Common myeloid progenitor, CD34-positive (primary cell): ENCODE measurements at regions not wholly inside any gene's neighbourhood (a gene's known extent, or its start where the extent isn't known, plus 50 kb on each side); places are given as distances from the start of the nearest gene placed in this dataset.

Experiments
- CTCF ChIA-PET: fragments of 350-600 bp; sonication (Branson Sonifier 250); formaldehyde crosslinking; loops from one replicate; lab custom pipeline; 2021; ENCODE audit warnings: antibody characterized with exemption; lab: Charles Lee
- POLR2A ChIA-PET: fragments of 350-600 bp; sonication (Branson Sonifier 250); formaldehyde crosslinking; loops from one replicate; lab custom pipeline; 2021; ENCODE audit warnings: antibody characterized with exemption; lab: Charles Lee
- DNase-seq, 3 donors: peaks; one replicate each; pipeline versions ENCODE4 v3.0.0 to v3.0.0-alpha.2; 2013
- H3K27ac ChIP-seq, 2 experiments: 1 replicate in 1 of 2; 2 replicates in 1 of 2; pipeline ENCODE4 v1.7.0; 2013; ENCODE audit warnings: inconsistent platforms in 2 of 2, low read length in 2 of 2, mild to moderate bottlenecking in 2 of 2, low read depth in 1 of 2, moderate library complexity in 1 of 2; ENCODE audit not compliant: severe bottlenecking in 2 of 2, insufficient read depth in 1 of 2, poor library complexity in 1 of 2
- H3K27me3 ChIP-seq, 5 experiments: replicated peaks in 2 of 5; 1 replicate in 3 of 5; 2 replicates in 2 of 5; pipeline versions ENCODE4 v1.6.1 to v1.7.0; 2013; ENCODE audit warnings: low read length in 4 of 5, mild to moderate bottlenecking in 2 of 5, moderate library complexity in 2 of 5, inconsistent platforms in 1 of 5; ENCODE audit not compliant: insufficient read depth in 5 of 5, control insufficient read depth in 4 of 5
- H3K36me3 ChIP-seq, 4 experiments: 1 replicate in 2 of 4; 2 replicates in 2 of 4; pipeline versions ENCODE4 v1.6.1 to v1.7.0; 2013; ENCODE audit warnings: low read length in 3 of 4, control low read depth in 1 of 4, mild to moderate bottlenecking in 1 of 4; ENCODE audit not compliant: control insufficient read depth in 4 of 4, insufficient read depth in 4 of 4
- H3K4me1 ChIP-seq, 4 experiments: 1 replicate in 3 of 4; 2 replicates in 1 of 4; pipeline versions ENCODE4 v1.6.1 to v1.7.1; 2013; ENCODE audit warnings: low read length in 3 of 4, mild to moderate bottlenecking in 3 of 4, control low read depth in 1 of 4, inconsistent platforms in 1 of 4, moderate library complexity in 1 of 4; ENCODE audit not compliant: control insufficient read depth in 4 of 4, insufficient read depth in 4 of 4; ENCODE audit errors: control extremely low read depth in 1 of 4
- H3K4me3 ChIP-seq, 7 experiments: 1 replicate in 4 of 7; 2 replicates in 3 of 7; pipeline versions ENCODE4 v1.5.1 to v1.7.0; 2013; ENCODE audit warnings: mild to moderate bottlenecking in 7 of 7, low read length in 6 of 7, moderate library complexity in 6 of 7, inconsistent platforms in 2 of 7, low read depth in 2 of 7, control low read depth in 1 of 7; ENCODE audit not compliant: insufficient read depth in 4 of 7, control insufficient read depth in 1 of 7; ENCODE audit errors: extremely low read depth in 1 of 7
- H3K9me3 ChIP-seq, 5 experiments: 1 replicate in 4 of 5; 2 replicates in 1 of 5; pipeline versions ENCODE4 v1.6.1 to v1.7.1; 2013; ENCODE audit warnings: low read length in 4 of 5, mild to moderate bottlenecking in 2 of 5, inconsistent platforms in 1 of 5, low read depth in 1 of 5, moderate library complexity in 1 of 5; ENCODE audit not compliant: control insufficient read depth in 4 of 5, insufficient read depth in 2 of 5; ENCODE audit errors: control extremely low read depth in 1 of 5
- WGBS: methylation state at CpG from one replicate; pipeline ENCODE4 v1.1.5; 2013; ENCODE audit not compliant: insufficient coverage; 5-methylcytosine and 5-hydroxymethylcytosine counted together

GRCh38 chr13:29948791-29949190 lies 98.4 kb upstream of the UBL3 start:
- WGBS, result 98% methylated on average over 6 of the region's 8 CpGs
- Histone ChIP-seq H3K36me3 (no peaks in the 10 kb centered on the region), H3K27me3 (no peaks in the 10 kb centered on the region), H3K9me3 (no peaks in the 10 kb centered on the region), H3K4me3 (no peak overlapping the region), H3K27ac (no peak overlapping the region), H3K4me1 (peaks cover 0 to 6% (median 1%) of the 10 kb centered on the region in 4 experiments)
- DNase-seq, result no peak
- POLR2A ChIA-PET, result no interaction called here
- CTCF ChIA-PET, result interaction anchor here (0.9 kb wide), 1 partner anchor 26 kb away, joined by 3 read pairs; no protein-coding TSS in a partner anchor

GRCh38 chr13:29948244-29948643 lies 97.8 kb upstream of the UBL3 start:
- no peak for DNase-seq
- POLR2A ChIA-PET, result no interaction called here
- no peaks in the 10 kb centered on the region for H3K36me3 ChIP-seq
- WGBS, result 100% methylated on average over 3 of the region's 7 CpGs
- H3K4me3 ChIP-seq, result no peak overlapping the region
- peaks cover 0 to 6% (median 1%) of the 10 kb centered on the region in 4 experiments for H3K4me1 ChIP-seq
- CTCF ChIA-PET, result interaction anchor here (0.9 kb wide), 1 partner anchor 26 kb away, joined by 3 read pairs; no protein-coding TSS in a partner anchor
- H3K27ac ChIP-seq, result no peak overlapping the region
- no peaks in the 10 kb centered on the region for H3K27me3 ChIP-seq
- no peaks in the 10 kb centered on the region for H3K9me3 ChIP-seq

GRCh38 chr13:29947839-29948238 lies 97.4 kb upstream of the UBL3 start:
- Histone ChIP-seq H3K36me3 (no peaks in the 10 kb centered on the region), H3K9me3 (no peaks in the 10 kb centered on the region), H3K27me3 (no peaks in the 10 kb centered on the region), H3K27ac (no peak overlapping the region), H3K4me3 (no peak overlapping the region), H3K4me1 (peaks cover 0 to 6% (median 1%) of the 10 kb centered on the region in 4 experiments)
- no peak for DNase-seq
- 96% methylated on average over 11 of the region's 11 CpGs for WGBS
- CTCF ChIA-PET, result interaction anchor here (0.9 kb wide), 1 partner anchor 25 kb away, joined by 3 read pairs; no protein-coding TSS in a partner anchor
- POLR2A ChIA-PET, result no interaction called here

- 66% methylated on average over 6 of the region's 6 CpGs for WGBS
- ChIA-PET POLR2A (no interaction called here), CTCF (interaction anchor here (1.3 kb wide), 1 partner anchor 169 kb away, joined by 3 read pairs; no protein-coding TSS in a partner anchor)
- DNase-seq, result peak in 1 of 3 donors; percentile 19
- H3K27me3 ChIP-seq, result no peaks in the 10 kb centered on the region
- no peaks in the 10 kb centered on the region for H3K36me3 ChIP-seq
- H3K4me1 ChIP-seq, result peaks cover 0 to 6% (median 1%) of the 10 kb centered on the region in 4 experiments
- no peak overlapping the region for H3K27ac ChIP-seq
- no peak overlapping the region for H3K4me3 ChIP-seq
- H3K9me3 ChIP-seq, result no peaks in the 10 kb centered on the region
Observed at GRCh38 chr13:29946093-29946492, 95.7 kb upstream of the UBL3 start.

- 77% methylated on average over 6 of the region's 8 CpGs for WGBS
- Histone ChIP-seq H3K4me1 (peaks cover 0 to 6% (median 1%) of the 10 kb centered on the region in 4 experiments), H3K4me3 (no peak overlapping the region), H3K27ac (no peak overlapping the region), H3K36me3 (no peaks in the 10 kb centered on the region), H3K9me3 (no peaks in the 10 kb centered on the region), H3K27me3 (no peaks in the 10 kb centered on the region)
- ChIA-PET POLR2A (no interaction called here), CTCF (no interaction called here)
- DNase-seq, result no peak
Observed at GRCh38 chr13:29943686-29944085, 93.3 kb upstream of the UBL3 start.

- no peak overlapping the region for H3K4me3 ChIP-seq
- no peak overlapping the region for H3K27ac ChIP-seq
- H3K4me1 ChIP-seq, result peaks cover 0 to 6% (median 1%) of the 10 kb centered on the region in 4 experiments
- no peaks in the 10 kb centered on the region for H3K27me3 ChIP-seq
- H3K36me3 ChIP-seq, result no peaks in the 10 kb centered on the region
- ChIA-PET CTCF (interaction anchor here (1.2 kb wide), 1 partner anchor 13 kb away, joined by 3 read pairs; no protein-coding TSS in a partner anchor), POLR2A (no interaction called here)
- H3K9me3 ChIP-seq, result no peaks in the 10 kb centered on the region
- DNase-seq, result no peak
- 100% methylated on average over 1 of the region's 2 CpGs for WGBS
Observed at GRCh38 chr13:29943273-29943672, 92.9 kb upstream of the UBL3 start.

- CTCF ChIA-PET, result interaction anchor here (0.7 to 1.1 kb wide), 4 partner anchors 9 to 18 kb away, joined by 3 read pairs; no protein-coding TSS in a partner anchor
- Histone ChIP-seq H3K27me3 (no peaks in the 10 kb centered on the region), H3K9me3 (no peaks in the 10 kb centered on the region), H3K4me3 (no peak overlapping the region), H3K36me3 (no peaks in the 10 kb centered on the region), H3K4me1 (peaks cover 0 to 11% (median 6%) of the 10 kb centered on the region in 4 experiments), H3K27ac (no peak overlapping the region)
- no CpG with 5 or more reads among the region's 1 CpG for WGBS
- POLR2A ChIA-PET, result no interaction called here
- no peak for DNase-seq
Observed at GRCh38 chr13:29940715-29941114, 90.3 kb upstream of the UBL3 start.
